Rectal smooth muscle tissue (tissue), 1 donor: ENCODE measurements at regions not wholly inside any gene's neighbourhood (a gene's known extent, or its start where the extent isn't known, plus 50 kb on each side); places are given as distances from the start of the nearest gene placed in this dataset.

Experiments
- H3K27ac ChIP-seq: one replicate; pipeline ENCODE4 v1.7.0; 2013; ENCODE audit warnings: low read depth, low read length, inconsistent platforms
- H3K27me3 ChIP-seq: one replicate; pipeline ENCODE4 v1.7.0; 2013; ENCODE audit warnings: low read length; ENCODE audit not compliant: control insufficient read depth, insufficient read depth
- H3K36me3 ChIP-seq: one replicate; pipeline ENCODE4 v1.7.0; 2013; ENCODE audit warnings: low read length; ENCODE audit not compliant: control insufficient read depth, insufficient read depth
- H3K4me1 ChIP-seq: one replicate; pipeline ENCODE4 v1.7.0; 2013; ENCODE audit warnings: low read length; ENCODE audit not compliant: control insufficient read depth, insufficient read depth
- H3K4me3 ChIP-seq: one replicate; pipeline ENCODE4 v1.7.0; 2013; ENCODE audit warnings: low read length
- H3K9ac ChIP-seq: one replicate; pipeline ENCODE4 v1.7.0; 2013; ENCODE audit warnings: low read length

DNA sequence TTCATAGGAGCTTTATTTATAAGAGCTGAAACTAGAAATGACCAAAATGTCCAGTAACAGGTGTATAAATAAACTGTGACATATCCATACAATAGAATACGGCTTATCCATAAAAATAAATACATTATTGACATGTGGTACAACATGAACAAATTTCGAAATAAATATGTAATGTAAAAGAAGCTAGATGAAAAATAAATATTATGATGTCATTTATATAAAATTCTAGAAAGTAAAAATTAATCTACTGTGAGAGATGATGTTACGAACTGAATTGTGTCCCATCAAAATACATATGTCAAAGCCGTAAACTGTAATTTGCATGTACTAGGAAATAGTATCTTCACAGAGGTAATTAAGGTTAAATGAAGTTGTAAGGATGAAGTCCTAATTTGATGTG, 1104.9 kb downstream of the NSUN3 start:
- Histone ChIP-seq H3K36me3 (no peaks in the 10 kb centered on the region), H3K27ac (no peak overlapping the region), H3K4me1 (no peaks in the 10 kb centered on the region), H3K9ac (no peak overlapping the region), H3K4me3 (no peak overlapping the region), H3K27me3 (no peaks in the 10 kb centered on the region)

- no peaks in the 10 kb centered on the region for H3K36me3 ChIP-seq
- H3K9ac ChIP-seq: no peak overlapping the region
- H3K4me1 ChIP-seq: no peaks in the 10 kb centered on the region
- H3K27ac ChIP-seq: no peak overlapping the region
- no peak overlapping the region for H3K4me3 ChIP-seq
- H3K27me3 ChIP-seq: no peaks in the 10 kb centered on the region
Measured at GRCh38 chr3:95168526-95168925, 1105.7 kb downstream of the NSUN3 start.

GRCh38 chr3:95172164-95172943, 1109.5 kb downstream of the NSUN3 start:
- Histone ChIP-seq H3K4me1 (no peaks in the 10 kb centered on the region), H3K27ac (no peak overlapping the region), H3K9ac (no peak overlapping the region), H3K36me3 (no peaks in the 10 kb centered on the region), H3K4me3 (no peak overlapping the region), H3K27me3 (no peaks in the 10 kb centered on the region)

DNA sequence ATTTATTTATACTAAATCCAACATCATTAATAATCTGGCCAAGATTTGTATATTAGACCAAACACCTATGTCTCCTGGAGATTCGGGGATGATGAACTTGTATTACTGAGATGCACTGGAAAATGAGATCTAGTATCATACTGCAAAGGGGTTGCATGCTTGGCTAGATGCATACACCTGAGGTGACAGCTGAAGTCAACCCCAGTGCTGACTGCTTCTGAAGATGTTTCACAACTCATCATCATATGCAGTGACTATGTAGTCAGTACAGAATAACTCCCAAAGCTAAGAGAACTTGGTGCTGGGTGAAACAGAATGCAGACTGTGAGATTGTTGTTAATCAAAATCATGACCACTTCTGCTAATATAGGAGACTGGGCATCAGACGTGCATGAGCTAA, 1114.2 kb downstream of the NSUN3 start:
- Histone ChIP-seq H3K36me3 (no peaks in the 10 kb centered on the region), H3K4me1 (no peaks in the 10 kb centered on the region), H3K9ac (no peak overlapping the region), H3K4me3 (no peak overlapping the region), H3K27me3 (no peaks in the 10 kb centered on the region), H3K27ac (no peak overlapping the region)

DNA sequence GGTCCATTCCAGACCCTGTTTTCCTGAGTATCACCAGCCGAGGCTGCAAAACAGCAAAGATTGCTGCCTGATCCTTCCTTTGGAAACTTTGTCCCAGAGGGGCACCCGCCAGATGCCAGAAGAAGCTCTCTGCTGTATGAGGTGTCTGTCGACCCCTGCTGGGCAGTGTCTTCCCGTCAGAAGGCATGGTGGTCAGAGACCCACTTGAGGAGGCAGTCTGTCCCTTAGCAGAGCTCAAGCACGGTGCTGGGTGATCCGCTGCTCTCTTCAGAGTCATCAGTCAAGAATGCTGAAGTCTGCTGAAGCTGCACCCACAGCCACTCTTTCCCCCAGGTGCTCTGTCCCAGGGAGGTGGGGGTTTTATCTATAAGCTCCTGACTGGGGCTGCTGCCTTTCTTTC, 1121.2 kb downstream of the NSUN3 start:
- Histone ChIP-seq H3K27me3 (no peaks in the 10 kb centered on the region), H3K9ac (no peak overlapping the region), H3K36me3 (no peaks in the 10 kb centered on the region), H3K4me1 (no peaks in the 10 kb centered on the region), H3K4me3 (no peak overlapping the region), H3K27ac (no peak overlapping the region)

- no peaks in the 10 kb centered on the region for H3K4me1 ChIP-seq
- H3K4me3 ChIP-seq: no peak overlapping the region
- H3K9ac ChIP-seq: no peak overlapping the region
- no peaks in the 10 kb centered on the region for H3K36me3 ChIP-seq
- no peak overlapping the region for H3K27ac ChIP-seq
- no peaks in the 10 kb centered on the region for H3K27me3 ChIP-seq
Measured at GRCh38 chr3:95189348-95189747, 1126.5 kb downstream of the NSUN3 start.

DNA sequence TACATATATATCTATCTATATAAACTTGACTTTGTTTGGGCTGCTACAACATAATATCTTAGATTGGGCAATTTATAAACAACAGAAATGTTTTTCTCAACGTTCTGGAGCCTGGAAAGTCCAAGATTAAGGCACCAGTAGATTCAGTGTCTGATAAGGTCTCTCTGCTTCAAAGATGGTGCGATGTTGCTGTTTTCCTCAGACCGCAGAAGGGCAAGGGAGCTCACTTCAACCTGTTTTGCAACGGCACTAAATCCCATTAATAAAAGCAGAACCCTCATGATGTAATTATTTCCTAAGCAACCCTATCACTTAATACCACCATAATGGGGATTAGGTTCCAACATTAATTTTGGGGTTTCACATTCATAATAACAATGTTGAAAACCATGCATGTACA, 1134.8 kb downstream of the NSUN3 start:
- Histone ChIP-seq H3K4me3 (no peak overlapping the region), H3K9ac (no peak overlapping the region), H3K36me3 (no peaks in the 10 kb centered on the region), H3K27ac (no peak overlapping the region), H3K4me1 (no peaks in the 10 kb centered on the region), H3K27me3 (no peaks in the 10 kb centered on the region)

GRCh38 chr3:95200384-95200783, 1137.5 kb downstream of the NSUN3 start:
- Histone ChIP-seq H3K36me3 (no peaks in the 10 kb centered on the region), H3K27ac (no peak overlapping the region), H3K9ac (no peak overlapping the region), H3K4me1 (no peaks in the 10 kb centered on the region), H3K27me3 (no peaks in the 10 kb centered on the region), H3K4me3 (no peak overlapping the region)

GRCh38 chr3:95210878-95211277, 1148.0 kb downstream of the NSUN3 start:
- H3K4me3 ChIP-seq: no peak overlapping the region
- no peaks in the 10 kb centered on the region for H3K4me1 ChIP-seq
- H3K36me3 ChIP-seq: no peaks in the 10 kb centered on the region
- no peak overlapping the region for H3K27ac ChIP-seq
- no peak overlapping the region for H3K9ac ChIP-seq
- H3K27me3 ChIP-seq: no peaks in the 10 kb centered on the region

- no peaks in the 10 kb centered on the region for H3K36me3 ChIP-seq
- no peak overlapping the region for H3K4me3 ChIP-seq
- H3K9ac ChIP-seq: no peak overlapping the region
- no peak overlapping the region for H3K27ac ChIP-seq
- no peaks in the 10 kb centered on the region for H3K4me1 ChIP-seq
- H3K27me3 ChIP-seq: no peaks in the 10 kb centered on the region
Measured at GRCh38 chr3:95212117-95212516, 1149.3 kb downstream of the NSUN3 start.

DNA sequence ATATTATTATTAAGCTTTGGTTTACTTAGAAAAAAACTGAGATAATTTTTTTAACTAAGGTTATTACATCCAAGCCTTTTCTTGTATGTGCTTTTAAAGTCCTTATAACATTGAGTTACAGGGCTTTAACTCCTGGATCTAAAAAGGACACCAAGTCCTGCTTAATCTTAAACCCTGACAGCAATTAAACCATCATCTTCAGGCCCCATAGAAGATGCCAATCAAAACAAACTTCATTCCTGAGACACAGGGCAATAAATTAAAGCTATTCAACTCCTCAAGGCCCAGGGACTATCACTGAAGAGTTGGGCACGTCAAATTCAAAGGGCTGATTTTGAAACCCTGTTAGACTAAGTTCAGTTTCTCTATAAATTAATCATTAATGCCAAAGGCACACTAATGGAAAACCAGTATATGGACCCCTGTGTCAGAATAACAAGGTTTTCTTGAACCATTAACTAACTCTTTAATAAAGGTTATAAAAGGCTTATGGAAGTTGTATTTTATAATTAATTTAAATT, 1152.6 kb downstream of the NSUN3 start:
- H3K4me1 ChIP-seq: no peaks in the 10 kb centered on the region
- no peak overlapping the region for H3K9ac ChIP-seq
- H3K4me3 ChIP-seq: no peak overlapping the region
- no peak overlapping the region for H3K27ac ChIP-seq
- no peaks in the 10 kb centered on the region for H3K36me3 ChIP-seq
- no peaks in the 10 kb centered on the region for H3K27me3 ChIP-seq

DNA sequence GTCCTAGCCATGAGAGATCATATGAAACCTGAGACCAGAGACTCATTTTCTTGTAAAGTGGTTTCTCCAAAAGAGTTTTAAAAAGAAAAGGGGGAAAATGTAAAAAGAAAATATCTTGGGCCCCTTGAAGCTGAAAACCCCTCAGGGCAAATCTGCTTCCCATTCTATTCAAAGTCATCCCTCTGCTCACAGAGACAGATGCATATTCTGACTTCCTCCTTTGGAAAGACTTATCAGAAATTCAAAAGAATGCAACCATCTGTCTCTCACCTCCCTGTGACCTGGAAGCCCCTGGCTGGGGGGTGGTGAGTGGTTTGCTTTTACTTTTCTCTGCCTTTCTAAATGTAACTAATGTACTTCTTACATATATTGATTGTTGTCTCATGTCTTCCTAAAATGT, 1154.8 kb downstream of the NSUN3 start:
- Histone ChIP-seq H3K27me3 (no peaks in the 10 kb centered on the region), H3K4me1 (no peaks in the 10 kb centered on the region), H3K36me3 (no peaks in the 10 kb centered on the region), H3K4me3 (no peak overlapping the region), H3K9ac (no peak overlapping the region), H3K27ac (no peak overlapping the region)

GRCh38 chr3:95218484-95218883, 1155.6 kb downstream of the NSUN3 start:
- H3K27ac ChIP-seq: no peak overlapping the region
- H3K4me1 ChIP-seq: no peaks in the 10 kb centered on the region
- H3K36me3 ChIP-seq: no peaks in the 10 kb centered on the region
- no peak overlapping the region for H3K4me3 ChIP-seq
- H3K27me3 ChIP-seq: no peaks in the 10 kb centered on the region
- H3K9ac ChIP-seq: no peak overlapping the region
